Progenitor cell of endocrine pancreas (in vitro differentiated cells): ENCODE measurements at regions not wholly inside any gene's neighbourhood (a gene's known extent, or its start where the extent isn't known, plus 50 kb on each side); places are given as distances from the start of the nearest gene placed in this dataset.

Source experiments
- DNase-seq: peaks from one replicate; pipeline ENCODE4 v3.0.0; 2021; ENCODE audit warnings: low spot score; ENCODE audit not compliant: unreplicated experiment
- H3K27ac Mint-ChIP-seq: 2 replicates; pipeline ENCODE4 v1.8.0; 2021; ENCODE audit warnings: mild to moderate bottlenecking, moderate library complexity, mixed read lengths
- H3K27me3 Mint-ChIP-seq: 2 replicates; pipeline ENCODE4 v1.8.0; 2021; ENCODE audit warnings: mixed read lengths
- H3K36me3 Mint-ChIP-seq: 2 replicates; pipeline ENCODE4 v1.8.0; 2022; ENCODE audit warnings: mixed read lengths; ENCODE audit not compliant: insufficient read depth
- H3K4me1 Mint-ChIP-seq: 2 replicates; pipeline ENCODE4 v1.8.0; 2021; ENCODE audit warnings: low read depth, mixed read lengths
- H3K4me3 Mint-ChIP-seq: 2 replicates; pipeline ENCODE4 v1.8.0; 2021; ENCODE audit warnings: low read depth, mild to moderate bottlenecking, moderate library complexity, mixed read lengths
- H3K9me3 Mint-ChIP-seq: 2 replicates; pipeline ENCODE4 v1.8.0; 2021; ENCODE audit warnings: low read depth, mixed read lengths
- TF ChIP-seq, protein P1 (sequence below): fragments of 200-600 bp; sonication (generic); IDR thresholded peaks from one replicate; pipeline ENCODE4 v1.5.0; 2021; ENCODE audit warnings: antibody characterized with exemption, mild to moderate bottlenecking; ENCODE audit not compliant: unreplicated experiment

DNA sequence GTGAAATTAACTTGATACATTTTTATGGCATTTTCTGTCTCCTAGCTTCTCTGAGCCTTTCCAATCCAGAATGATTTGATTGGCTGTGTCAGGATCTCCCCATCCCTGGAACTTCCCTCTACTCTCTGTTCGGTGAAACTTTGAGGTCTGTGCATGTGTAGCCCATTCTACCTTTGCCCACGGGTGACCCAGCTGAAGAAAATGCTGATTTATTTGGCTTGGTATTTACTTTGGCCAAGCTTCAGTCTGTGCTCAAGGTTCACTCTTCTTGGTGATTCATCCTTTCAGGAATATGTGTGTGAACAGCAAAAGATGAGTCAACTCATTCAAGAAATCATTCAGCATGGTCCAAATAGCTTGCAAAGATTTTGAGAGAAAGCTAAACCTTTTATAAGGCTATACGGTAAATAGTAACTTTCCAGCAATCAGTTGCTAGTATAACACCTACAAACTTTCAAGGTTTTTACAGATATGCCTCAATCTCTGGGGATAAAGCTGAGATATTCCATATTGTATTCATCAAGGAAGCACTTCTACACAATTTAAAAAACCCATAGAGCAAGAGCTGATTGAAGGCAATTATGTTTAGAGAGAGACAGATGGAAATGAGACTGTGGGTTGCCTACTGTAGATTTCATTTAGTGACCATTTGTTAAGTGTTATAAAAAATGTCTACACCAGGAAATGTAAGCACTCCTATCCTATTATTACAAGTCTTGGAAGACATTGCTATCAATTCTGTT lies 233.9 kb upstream of the CXXC4 start:
- no peaks in the 10 kb centered on the region for H3K27me3 Mint-ChIP-seq
- no peak overlapping the region for H3K4me3 Mint-ChIP-seq
- no peak overlapping the region for H3K27ac Mint-ChIP-seq
- peaks cover 2% of the 10 kb centered on the region for H3K4me1 Mint-ChIP-seq
- TF ChIP-seq, protein P1, sequence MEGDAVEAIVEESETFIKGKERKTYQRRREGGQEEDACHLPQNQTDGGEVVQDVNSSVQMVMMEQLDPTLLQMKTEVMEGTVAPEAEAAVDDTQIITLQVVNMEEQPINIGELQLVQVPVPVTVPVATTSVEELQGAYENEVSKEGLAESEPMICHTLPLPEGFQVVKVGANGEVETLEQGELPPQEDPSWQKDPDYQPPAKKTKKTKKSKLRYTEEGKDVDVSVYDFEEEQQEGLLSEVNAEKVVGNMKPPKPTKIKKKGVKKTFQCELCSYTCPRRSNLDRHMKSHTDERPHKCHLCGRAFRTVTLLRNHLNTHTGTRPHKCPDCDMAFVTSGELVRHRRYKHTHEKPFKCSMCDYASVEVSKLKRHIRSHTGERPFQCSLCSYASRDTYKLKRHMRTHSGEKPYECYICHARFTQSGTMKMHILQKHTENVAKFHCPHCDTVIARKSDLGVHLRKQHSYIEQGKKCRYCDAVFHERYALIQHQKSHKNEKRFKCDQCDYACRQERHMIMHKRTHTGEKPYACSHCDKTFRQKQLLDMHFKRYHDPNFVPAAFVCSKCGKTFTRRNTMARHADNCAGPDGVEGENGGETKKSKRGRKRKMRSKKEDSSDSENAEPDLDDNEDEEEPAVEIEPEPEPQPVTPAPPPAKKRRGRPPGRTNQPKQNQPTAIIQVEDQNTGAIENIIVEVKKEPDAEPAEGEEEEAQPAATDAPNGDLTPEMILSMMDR, result no peak
- H3K36me3 Mint-ChIP-seq, result no peaks in the 10 kb centered on the region
- H3K9me3 Mint-ChIP-seq, result no peaks in the 10 kb centered on the region
- DNase-seq, result no peak

DNA sequence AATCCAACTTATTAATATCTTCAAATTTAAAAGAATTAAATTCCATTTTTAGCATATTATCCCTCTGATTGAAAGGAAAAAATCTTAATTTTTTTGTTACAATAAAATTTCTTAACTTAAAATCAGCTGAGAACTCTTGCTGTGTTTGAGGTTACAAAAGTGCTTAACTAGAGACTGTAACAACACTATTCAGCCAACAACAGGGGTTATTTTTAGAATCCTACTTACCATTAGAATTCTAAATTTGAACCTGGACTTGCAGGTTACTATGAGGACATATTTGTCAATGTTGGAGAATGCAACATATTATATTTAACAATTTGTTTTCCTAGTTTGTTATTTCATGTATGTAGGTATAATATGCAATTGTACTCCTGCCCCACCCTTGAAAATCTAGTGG lies 238.1 kb upstream of the CXXC4 start:
- Mint-ChIP-seq H3K27ac (no peak overlapping the region), H3K9me3 (no peaks in the 10 kb centered on the region), H3K36me3 (no peaks in the 10 kb centered on the region), H3K4me1 (peaks cover 2% of the 10 kb centered on the region), H3K4me3 (no peak overlapping the region), H3K27me3 (no peaks in the 10 kb centered on the region)
- TF ChIP-seq, protein P1, result no peak
- DNase-seq, result no peak

DNA sequence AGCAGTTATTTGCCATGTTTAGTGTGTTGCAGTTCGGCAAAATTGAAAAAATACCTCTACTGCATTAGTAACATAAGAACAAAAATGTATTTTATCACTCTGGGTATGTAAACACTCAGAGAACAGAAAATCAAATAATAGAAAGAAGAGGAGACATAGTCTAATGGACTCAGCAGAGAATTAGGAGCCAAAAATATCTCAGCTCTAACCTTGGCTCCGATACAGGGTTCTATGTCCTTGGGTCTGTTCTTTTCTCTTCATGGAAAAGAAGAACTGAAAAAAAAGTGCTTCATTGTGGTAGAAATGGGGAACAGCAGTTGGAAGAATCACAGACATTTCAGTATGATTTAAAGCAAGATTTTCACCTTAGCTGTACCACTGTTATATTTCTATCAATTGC lies 240.5 kb upstream of the CXXC4 start:
- Mint-ChIP-seq H3K27ac (no peak overlapping the region), H3K36me3 (no peaks in the 10 kb centered on the region), H3K27me3 (no peaks in the 10 kb centered on the region), H3K4me3 (no peak overlapping the region), H3K9me3 (no peaks in the 10 kb centered on the region), H3K4me1 (peaks cover 4% of the 10 kb centered on the region)
- no peak for DNase-seq
- TF ChIP-seq, protein P1, result no peak

DNA sequence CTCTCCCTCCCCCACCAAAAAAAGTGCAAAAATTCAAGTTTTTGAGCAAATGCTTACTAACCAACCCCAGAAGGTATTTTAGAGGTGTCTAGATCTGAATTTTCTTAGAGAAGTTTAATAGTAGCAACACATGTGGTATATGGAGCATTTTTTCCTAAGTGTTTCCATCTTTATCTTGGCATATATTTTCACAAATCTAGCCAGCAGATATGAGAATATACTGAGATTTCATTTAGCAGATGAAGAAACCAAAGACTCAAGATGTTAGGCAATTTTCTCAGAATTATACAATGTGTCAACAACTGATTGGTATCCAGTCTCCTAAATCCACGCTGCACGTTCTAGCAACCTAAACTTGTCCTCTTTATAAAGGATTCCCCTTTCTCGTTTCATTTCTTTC lies 245.5 kb upstream of the CXXC4 start:
- no peak for DNase-seq
- peaks cover 2% of the 10 kb centered on the region for H3K4me1 Mint-ChIP-seq
- no peaks in the 10 kb centered on the region for H3K9me3 Mint-ChIP-seq
- H3K36me3 Mint-ChIP-seq, result no peaks in the 10 kb centered on the region
- TF ChIP-seq, protein P1, result no peak
- no peak overlapping the region for H3K27ac Mint-ChIP-seq
- H3K4me3 Mint-ChIP-seq, result no peak overlapping the region
- H3K27me3 Mint-ChIP-seq, result peaks cover 17% of the 10 kb centered on the region

DNA sequence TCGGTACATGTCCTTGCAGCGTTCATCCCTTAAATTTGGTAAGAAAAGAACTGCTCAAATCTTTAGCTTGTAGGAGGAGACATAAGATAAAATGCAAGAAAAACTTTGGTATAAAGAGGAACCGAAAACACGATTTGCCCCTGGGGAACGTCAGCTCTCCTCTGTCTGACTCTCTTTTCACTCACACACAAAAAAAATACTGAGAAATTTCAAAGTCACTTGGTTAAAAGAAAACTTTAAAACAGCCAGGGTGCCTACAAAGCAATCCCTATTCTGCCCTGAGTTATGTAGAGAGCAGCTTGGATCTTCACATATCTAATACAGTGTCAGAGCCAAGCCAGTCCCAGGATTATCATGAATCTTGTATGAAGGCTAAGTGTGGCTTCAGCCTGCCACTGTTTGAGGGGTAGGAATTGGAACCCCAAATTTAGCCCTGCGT lies 248.5 kb upstream of the CXXC4 start:
- no peak for DNase-seq
- H3K9me3 Mint-ChIP-seq, result no peaks in the 10 kb centered on the region
- peaks cover 32% of the 10 kb centered on the region for H3K27me3 Mint-ChIP-seq
- no peaks in the 10 kb centered on the region for H3K36me3 Mint-ChIP-seq
- TF ChIP-seq, protein P1, result no peak
- H3K27ac Mint-ChIP-seq, result no peak overlapping the region
- no peaks in the 10 kb centered on the region for H3K4me1 Mint-ChIP-seq
- H3K4me3 Mint-ChIP-seq, result no peak overlapping the region
